Renal cortical epithelial cell (primary cell): ENCODE measurements at regions not wholly inside any gene's neighbourhood (a gene's known extent, or its start where the extent isn't known, plus 50 kb on each side); places are given as distances from the start of the nearest gene placed in this dataset.
A peak's percentile ranks its signal among the peaks of the same experiment; 100 is the strongest.

ENCODE experiments used
- DNase-seq: peaks from one replicate; pipeline ENCODE4 v3.0.0-alpha.2; 2011; ENCODE audit warnings: low read depth

DNA sequence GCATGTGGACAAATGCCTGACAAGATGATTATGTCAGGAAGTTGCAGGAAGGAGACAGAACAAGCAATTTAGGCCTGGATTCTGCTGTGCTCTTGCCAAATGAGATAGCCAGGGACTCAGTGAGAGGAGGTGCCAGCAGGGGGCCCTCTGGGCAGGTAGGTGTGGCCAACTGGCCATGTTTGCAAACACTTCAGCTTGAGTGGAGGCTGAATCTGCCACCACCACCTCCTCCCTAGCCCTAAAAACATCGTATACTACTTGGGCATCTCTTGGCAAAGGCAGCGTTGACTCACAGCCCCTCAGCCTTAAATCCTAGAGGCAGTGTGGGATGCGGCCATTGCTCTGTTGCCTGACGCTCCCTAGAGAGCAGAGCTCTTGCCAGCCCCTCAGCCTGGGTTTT lies 95.1 kb upstream of the PLET1 start:
- DNase-seq = no peak

DNA sequence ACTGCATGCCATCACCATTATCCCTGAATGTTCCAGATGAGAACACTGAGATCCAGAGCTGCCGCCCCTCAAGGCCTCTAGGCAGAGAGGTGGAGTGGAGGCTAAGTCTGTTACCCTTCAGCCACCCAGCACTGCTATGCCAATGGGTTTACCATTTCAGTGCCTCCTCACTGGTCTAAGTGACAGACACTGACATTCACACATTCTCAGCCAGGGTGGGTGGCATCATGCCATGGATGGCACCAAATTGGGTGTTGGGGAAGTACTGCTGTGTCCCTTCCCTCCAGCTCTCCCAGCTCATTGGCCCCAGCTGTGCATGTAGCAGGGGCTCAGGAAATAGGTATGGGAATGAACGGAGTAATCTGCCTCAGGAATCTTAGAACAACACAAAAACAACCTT lies 96.8 kb upstream of the PLET1 start:
- no peak for DNase-seq

DNA sequence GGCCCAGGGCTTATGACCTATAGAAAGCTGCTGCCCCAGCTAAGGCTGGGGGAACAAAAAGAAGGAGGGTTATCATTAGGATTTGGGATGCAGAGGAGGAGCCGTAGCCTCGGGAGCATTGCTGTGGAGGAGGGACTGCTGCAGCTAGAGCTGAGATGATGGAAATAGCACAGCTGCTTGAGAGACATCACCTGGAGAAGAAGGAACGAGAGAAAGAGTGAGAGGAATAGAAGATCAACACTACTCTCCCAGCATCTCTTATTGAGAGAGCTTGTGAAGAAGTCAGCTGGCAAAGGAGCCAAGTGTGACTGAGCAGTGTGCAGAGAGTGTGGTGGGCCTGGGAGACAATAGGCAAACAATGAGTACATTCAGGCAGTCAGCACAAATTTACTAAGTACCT lies 100.7 kb upstream of the PLET1 start:
- DNase-seq = no peak

DNA sequence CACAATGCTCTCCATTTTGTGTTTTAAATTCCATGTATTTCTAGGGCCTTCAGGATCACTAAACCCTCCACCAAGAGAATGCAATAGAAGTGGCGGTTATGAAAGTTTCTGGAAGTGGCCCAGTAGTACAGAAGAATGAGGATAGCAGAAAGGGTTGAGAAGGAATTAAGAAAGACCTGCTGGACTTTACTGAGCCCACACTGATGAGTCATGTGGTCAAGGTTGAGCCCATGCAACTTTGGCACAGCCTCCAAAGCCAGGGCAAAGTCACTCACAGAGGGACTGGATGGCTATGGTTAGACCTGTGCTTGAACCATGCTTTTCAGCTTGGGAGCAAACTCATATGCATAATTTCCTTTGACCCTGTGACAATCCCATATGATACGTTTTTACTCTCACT lies 102.9 kb upstream of the PLET1 start:
- peak; percentile 60 for DNase-seq

DNA sequence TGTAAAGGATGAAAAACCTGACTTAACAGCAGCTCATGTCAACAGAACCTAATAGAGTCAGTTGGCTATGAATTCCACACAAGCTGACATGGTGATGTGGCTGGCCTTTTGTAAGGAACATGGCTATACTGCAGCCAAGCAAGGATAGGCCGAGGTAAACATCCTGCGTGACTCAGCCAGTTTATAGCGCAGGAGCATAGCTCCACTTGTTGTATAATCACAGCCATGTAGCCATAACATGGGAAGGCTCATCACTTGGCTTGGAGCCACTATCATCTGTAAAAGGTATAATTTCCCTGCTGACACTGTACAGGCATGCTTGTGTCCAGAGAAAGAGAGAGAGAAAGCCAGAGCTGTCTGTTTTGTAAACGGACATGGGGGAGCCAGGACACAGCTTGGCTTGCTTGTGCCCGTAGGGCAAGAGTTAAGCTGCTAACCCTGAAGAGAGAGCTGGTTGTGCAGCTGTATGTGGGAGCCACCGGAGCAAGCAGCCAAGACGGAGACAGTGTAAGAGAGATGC lies 104.4 kb upstream of the PLET1 start:
- no peak for DNase-seq

GRCh38 chr11:112366012-112366411 lies 105.4 kb upstream of the PLET1 start:
- DNase-seq = no peak

DNA sequence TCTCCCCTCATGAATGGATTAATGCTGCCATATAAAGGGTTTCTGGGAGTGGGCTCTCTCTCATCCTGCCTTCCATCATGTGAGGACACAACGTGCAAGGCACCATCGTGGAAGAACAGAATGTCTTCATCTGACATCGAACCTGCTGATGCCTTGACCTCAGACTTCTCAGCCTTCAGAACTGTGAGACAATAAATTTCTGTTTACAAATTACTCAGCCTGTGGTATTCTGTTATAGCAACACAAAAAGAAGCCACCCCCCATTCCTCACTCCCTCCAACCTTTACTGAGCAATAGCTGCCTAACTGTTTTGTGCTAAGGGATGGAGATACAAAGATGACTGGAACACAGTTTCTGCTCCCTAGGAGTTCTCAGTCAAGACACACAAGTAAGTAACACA lies 106.1 kb upstream of the PLET1 start:
- DNase-seq = no peak

DNA sequence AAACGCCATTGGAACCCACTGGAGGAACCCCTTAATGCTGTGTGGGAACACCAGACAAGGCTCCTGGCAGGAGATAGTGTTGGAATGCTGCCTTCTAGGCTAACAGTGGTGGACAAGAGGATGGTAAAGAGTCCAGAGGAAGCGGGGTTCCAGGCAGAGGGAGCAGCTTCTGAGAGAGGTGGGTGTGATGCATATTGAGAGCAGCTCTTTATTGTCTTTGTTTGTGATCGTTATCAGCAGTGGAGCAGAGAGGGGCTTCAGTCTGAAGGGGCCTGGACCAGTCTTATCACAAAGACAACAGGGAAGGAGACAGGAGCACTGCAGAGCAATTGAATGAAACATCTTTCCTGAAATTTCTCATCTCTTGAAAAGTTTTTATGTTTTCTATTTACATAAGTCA lies 106.8 kb upstream of the PLET1 start:
- DNase-seq = no peak

- no peak for DNase-seq
Measured at GRCh38 chr11:112367895-112368294, 107.2 kb upstream of the PLET1 start.

DNA sequence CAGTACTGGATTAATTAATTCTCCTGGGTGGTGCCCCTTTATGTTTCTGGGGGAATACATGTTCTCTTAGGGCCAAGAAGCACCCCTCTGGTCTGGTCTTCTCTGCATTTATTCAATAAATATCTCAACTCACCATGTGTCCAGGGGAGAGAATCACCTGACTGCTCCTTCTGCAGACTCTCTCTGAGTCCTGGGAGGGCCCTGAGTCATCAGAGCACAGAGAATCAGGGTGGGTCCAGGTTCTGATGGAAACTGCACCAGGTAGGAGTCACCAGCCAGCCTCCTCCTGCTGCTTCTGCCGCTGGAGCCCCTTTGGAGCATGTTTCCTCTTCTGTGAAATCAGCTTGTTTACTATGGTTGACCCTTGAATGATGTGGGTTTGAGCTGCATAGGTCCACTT lies 107.7 kb upstream of the PLET1 start:
- DNase-seq = no peak

DNA sequence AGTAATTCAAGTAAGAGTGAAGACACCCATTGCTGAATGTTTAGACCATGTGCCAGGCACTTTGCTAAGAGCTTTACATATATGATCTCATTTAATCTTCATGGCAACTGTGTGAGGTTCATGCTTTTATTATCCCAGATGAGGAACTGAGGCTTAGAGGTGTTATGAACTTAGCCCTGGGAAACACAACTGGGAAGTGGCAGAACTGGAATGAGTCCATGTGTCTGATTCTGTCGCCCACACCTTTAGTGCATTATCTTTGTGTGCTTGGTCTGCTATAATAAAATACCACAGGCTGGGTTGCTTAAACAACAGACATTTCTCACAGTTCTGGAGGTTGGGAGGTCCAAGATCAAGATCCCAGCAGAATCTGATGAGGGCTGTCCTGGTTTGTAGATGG lies 108.7 kb upstream of the PLET1 start:
- no peak for DNase-seq

GRCh38 chr11:112369916-112370315 lies 109.3 kb upstream of the PLET1 start:
- no peak for DNase-seq

GRCh38 chr11:112374486-112375140 lies 114.0 kb upstream of the PLET1 start:
- no peak for DNase-seq

DNA sequence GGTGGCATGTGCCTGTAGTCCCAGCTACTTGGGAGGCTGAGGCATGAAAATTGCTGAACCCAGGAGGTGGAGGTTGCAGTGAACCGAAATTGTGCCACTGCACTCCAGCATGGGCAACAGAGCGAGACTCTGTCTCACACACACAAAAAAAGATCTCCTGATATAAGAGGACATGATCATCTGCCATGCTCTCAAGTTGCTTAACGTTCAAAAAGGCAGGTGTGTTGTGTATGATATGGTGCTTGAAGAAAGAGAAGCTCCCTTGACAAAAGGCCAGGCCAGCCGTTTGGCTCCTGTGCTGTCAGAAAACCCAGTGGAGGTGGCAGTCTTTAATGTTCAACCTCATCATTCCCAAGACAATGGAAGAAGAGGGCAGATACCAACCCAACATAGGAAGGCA lies 117.3 kb upstream of the PLET1 start:
- DNase-seq = no peak

DNA sequence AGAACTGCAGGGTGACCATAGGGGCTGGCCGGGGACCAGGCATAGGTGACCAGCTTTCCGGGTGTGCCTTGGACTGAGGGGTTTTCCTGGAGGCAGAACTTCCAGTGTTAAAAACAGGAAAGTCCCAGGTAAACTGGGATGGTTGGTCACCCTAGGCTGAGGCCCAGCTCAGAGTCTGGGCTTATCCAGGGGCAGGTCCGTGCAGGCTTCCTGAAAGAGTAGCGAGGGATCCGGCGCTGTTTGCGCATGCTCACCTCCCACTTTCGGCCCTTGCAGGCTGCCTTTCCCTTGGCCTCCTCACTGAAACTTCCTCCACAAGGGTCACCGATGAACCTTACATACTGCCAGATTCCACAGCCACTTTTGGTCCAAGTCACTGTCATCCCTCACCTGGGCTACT lies 119.8 kb upstream of the PLET1 start:
- no peak for DNase-seq

- no peak for DNase-seq
Measured at GRCh38 chr11:112381578-112381977, 120.9 kb upstream of the PLET1 start.

- no peak for DNase-seq
Measured at GRCh38 chr11:112382561-112382960, 121.9 kb upstream of the PLET1 start.

DNA sequence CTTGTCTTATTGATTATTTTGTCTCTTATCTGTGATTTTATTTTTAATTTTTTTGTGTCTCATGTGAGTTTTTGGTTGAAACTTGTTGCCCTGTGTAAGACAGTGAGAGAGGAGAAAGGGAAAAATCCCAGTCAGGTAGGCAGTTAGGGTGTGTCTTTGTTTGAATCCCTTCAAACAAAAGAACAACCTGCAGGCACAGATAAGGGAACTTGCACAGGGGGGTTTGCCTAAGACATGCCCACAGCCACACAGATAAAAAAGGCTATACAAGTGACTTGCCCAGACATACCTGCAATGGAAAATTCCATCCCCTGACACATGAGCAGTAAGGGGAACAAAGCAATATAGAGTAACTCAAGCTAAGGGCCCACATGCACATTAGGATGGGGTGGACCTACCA lies 127.8 kb upstream of the PLET1 start:
- DNase-seq = no peak

- no peak for DNase-seq
Measured at GRCh38 chr11:112391086-112391485, 130.4 kb upstream of the PLET1 start.

DNA sequence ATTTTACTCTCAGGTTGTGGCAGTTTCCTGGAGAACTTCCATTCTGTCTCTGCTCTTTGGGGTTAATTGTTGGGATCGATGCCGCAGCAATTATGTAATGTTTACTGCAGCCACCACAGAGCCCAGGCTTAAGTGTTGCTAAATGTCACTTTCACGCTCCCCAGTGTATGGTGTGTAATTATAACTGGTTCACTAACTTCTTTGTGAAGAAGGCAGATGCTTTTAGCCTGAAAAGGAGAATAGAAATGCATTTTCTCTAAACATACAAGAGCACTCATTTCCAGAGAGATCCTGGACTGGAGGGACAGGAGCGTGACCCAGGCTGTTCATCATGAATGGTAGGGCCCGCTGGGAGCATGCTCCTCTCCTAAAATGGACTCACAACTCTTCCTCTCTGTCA lies 132.2 kb upstream of the PLET1 start:
- DNase-seq = no peak

DNA sequence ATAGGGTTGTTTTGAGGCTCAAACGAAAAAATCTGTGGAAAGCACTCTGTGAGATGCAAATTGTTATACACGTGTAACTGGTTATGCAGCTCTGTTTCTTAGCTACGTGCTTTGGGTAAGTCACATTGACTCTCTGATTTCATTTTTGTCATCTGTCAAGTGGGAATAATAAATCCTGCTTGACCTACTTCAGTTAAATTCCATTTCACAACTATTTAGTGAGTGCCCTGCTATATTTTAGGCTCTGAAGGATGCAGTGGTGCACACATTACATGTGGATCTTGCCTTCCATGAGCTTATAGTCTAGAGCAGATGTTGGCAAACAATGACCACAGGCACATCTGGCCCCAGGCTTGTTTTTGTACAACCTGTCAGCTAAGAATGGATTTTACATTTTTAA lies 133.6 kb upstream of the PLET1 start:
- DNase-seq = no peak

- DNase-seq = no peak
Measured at GRCh38 chr11:112396076-112396475, 135.4 kb upstream of the PLET1 start.

GRCh38 chr11:112398798-112399478 lies 138.3 kb upstream of the PLET1 start:
- no peak for DNase-seq
